Suprapubic skin (tissue), 3 donors: ENCODE measurements at regions not wholly inside any gene's neighbourhood (a gene's known extent, or its start where the extent isn't known, plus 50 kb on each side); places are given as distances from the start of the nearest gene placed in this dataset.

ENCODE experiments used
- CTCF ChIP-seq, 2 donors: fragments of 200-600 bp in 1 of 2; fragments of 450-650 bp in 1 of 2; sonication (generic) in 1 of 2; IDR thresholded peaks; one replicate each; pipeline ENCODE4 v1.5.1; 2016 to 2019; ENCODE audit warnings: antibody characterized with exemption in 2 of 2, mild to moderate bottlenecking in 1 of 2, moderate library complexity in 1 of 2
- EP300 ChIP-seq: sonication (generic); formaldehyde crosslinking; IDR thresholded peaks from one replicate; pipeline ENCODE4 v1.6.1; 2017; ENCODE audit warnings: antibody characterized with exemption

GRCh38 chr7:46811529-46811928, 770.4 kb downstream of the TNS3 start:
- TF ChIP-seq EP300 (no peak), CTCF (IDR thresholded peaks at IDR 0.05) (no peak)
